ENCODE measurements at regions not wholly inside any gene's neighbourhood (a gene's known extent, or its start where the extent isn't known, plus 50 kb on each side); places are given as distances from the start of the nearest gene placed in this dataset.

DNA sequence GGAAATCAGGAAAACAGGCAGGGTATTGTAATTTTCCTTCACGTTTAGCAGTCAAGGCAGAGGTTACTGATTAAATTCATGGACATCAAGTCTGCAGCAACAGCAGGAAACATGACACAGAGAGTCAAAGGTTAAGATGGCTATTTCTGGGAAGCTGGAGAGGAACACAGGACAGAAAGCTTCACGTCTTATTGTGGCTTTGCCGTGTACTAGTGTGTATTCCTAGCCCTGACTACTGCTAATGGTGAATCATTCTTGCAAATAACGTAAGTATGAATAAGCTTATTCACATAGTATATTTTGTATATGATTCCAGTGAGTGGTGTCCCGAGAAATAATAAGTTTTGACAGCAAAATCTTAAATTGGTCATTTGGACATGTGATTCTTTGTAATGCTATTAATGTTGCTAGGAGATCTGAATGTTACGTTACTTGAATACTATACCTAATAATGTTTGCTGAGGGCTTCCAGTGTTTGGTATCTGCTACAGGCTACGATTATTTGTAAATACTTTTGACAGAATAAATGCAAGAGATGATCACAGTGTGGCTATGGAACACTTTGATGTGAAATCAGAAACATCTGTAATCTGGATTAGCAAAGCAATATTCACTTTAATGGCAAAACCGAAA, 77.4 kb downstream of the DISP1 start:
- TF ChIP-seq RCOR1 (IDR thresholded peaks at IDR 0.05; ENCODE audit: low read depth, low read length) (no peak), CTCF (IDR thresholded peaks at IDR 0.05) (no peak), POLR2AphosphoS2 (conservative IDR thresholded peaks at IDR 0.05; ENCODE audit: low read length) (no peak), POLR2A (IDR thresholded peaks at IDR 0.05; ENCODE audit: low read length) (no peak), RNF2 (IDR thresholded peaks at IDR 0.05; ENCODE audit: borderline replicate concordance, low read depth) (no peak), EP300 (IDR thresholded peaks at IDR 0.05) (no peak), ESRRA (IDR thresholded peaks at IDR 0.05; ENCODE audit: borderline replicate concordance, low read length) (no peak), MYC (IDR thresholded peaks at IDR 0.05; ENCODE audit: borderline replicate concordance, low read length) (no peak), MAZ (IDR thresholded peaks at IDR 0.05; ENCODE audit: borderline replicate concordance, low read depth, low read length) (no peak)
- TF ChIP-seq, protein P1, sequence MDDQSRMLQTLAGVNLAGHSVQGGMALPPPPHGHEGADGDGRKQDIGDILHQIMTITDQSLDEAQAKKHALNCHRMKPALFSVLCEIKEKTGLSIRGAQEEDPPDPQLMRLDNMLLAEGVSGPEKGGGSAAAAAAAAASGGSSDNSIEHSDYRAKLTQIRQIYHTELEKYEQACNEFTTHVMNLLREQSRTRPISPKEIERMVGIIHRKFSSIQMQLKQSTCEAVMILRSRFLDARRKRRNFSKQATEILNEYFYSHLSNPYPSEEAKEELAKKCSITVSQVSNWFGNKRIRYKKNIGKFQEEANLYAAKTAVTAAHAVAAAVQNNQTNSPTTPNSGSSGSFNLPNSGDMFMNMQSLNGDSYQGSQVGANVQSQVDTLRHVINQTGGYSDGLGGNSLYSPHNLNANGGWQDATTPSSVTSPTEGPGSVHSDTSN (IDR thresholded peaks at IDR 0.05) = no peak
- TF ChIP-seq, protein P2, sequence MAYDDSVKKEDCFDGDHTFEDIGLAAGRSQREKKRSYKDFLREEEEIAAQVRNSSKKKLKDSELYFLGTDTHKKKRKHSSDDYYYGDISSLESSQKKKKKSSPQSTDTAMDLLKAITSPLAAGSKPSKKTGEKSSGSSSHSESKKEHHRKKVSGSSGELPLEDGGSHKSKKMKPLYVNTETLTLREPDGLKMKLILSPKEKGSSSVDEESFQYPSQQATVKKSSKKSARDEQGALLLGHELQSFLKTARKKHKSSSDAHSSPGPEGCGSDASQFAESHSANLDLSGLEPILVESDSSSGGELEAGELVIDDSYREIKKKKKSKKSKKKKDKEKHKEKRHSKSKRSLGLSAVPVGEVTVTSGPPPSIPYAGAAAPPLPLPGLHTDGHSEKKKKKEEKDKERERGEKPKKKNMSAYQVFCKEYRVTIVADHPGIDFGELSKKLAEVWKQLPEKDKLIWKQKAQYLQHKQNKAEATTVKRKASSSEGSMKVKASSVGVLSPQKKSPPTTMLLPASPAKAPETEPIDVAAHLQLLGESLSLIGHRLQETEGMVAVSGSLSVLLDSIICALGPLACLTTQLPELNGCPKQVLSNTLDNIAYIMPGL (CRISPR knock-in tag; IDR thresholded peaks at IDR 0.05; ENCODE audit: borderline replicate concordance) = no peak
- TF ChIP-seq, protein P3, sequence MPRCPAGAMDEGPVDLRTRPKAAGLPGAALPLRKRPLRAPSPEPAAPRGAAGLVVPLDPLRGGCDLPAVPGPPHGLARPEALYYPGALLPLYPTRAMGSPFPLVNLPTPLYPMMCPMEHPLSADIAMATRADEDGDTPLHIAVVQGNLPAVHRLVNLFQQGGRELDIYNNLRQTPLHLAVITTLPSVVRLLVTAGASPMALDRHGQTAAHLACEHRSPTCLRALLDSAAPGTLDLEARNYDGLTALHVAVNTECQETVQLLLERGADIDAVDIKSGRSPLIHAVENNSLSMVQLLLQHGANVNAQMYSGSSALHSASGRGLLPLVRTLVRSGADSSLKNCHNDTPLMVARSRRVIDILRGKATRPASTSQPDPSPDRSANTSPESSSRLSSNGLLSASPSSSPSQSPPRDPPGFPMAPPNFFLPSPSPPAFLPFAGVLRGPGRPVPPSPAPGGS (IDR thresholded peaks at IDR 0.05) = no peak
